H1 (cell line): ENCODE measurements at regions not wholly inside any gene's neighbourhood (a gene's known extent, or its start where the extent isn't known, plus 50 kb on each side); places are given as distances from the start of the nearest gene placed in this dataset.

Experiments used
- CTCF ChIA-PET: fragments of 300-600 bp; sonication (Branson Sonifier 250); formaldehyde crosslinking; loops from one replicate; lab custom pipeline; 2021; ENCODE audit not compliant: partially characterized antibody; lab: Charles Lee
- POLR2A ChIA-PET: fragments of 300-600 bp; sonication (Branson Sonifier 250); formaldehyde crosslinking; loops from one replicate; lab custom pipeline; 2021; ENCODE audit warnings: inconsistent platforms; ENCODE audit not compliant: partially characterized antibody; lab: Charles Lee
- DNase-seq, 2 experiments: peaks; one replicate each; pipeline versions ENCODE4 v3.0.0 to v3.0.0-alpha.2; 2010 to 2022; ENCODE audit warnings: low spot score in 2 of 2, low read depth in 1 of 2, mixed read lengths in 1 of 2
- FAIRE-seq: peaks from 2 replicates; lab custom pipeline; 2011; peaks lifted over from hg19 to GRCh38; lab: Jason Lieb, UNC
- H2AFZ ChIP-seq: 2 replicates; pipeline ENCODE4 v1.8.1; 2012; ENCODE audit warnings: low read length, inconsistent platforms
- H2AK5ac ChIP-seq: 2 replicates; pipeline ENCODE4 v1.6.1; 2013; ENCODE audit warnings: low read depth, low read length
- H2BK120ac ChIP-seq: replicated peaks from 2 replicates; pipeline ENCODE3; 2013; ENCODE audit warnings: low read depth, low read length, inconsistent platforms
- H2BK12ac ChIP-seq: 2 replicates; pipeline ENCODE4 v1.6.1; 2013; ENCODE audit warnings: low read depth, low read length
- H2BK15ac ChIP-seq: 2 replicates; pipeline ENCODE4 v1.6.1; 2013; ENCODE audit warnings: low read length
- H2BK20ac ChIP-seq: 2 replicates; pipeline ENCODE4 v1.6.1; 2013; ENCODE audit warnings: low read length
- H2BK5ac ChIP-seq: 2 replicates; pipeline ENCODE4 v1.6.1; 2013; ENCODE audit warnings: low read depth, low read length
- H3K14ac ChIP-seq: 2 replicates; pipeline ENCODE4 v1.6.1; 2013; ENCODE audit warnings: inconsistent platforms; ENCODE audit not compliant: insufficient read length
- H3K18ac ChIP-seq: 2 replicates; pipeline ENCODE4 v1.6.1; 2013; ENCODE audit warnings: low read length; ENCODE audit errors: extremely low read depth
- H3K23ac ChIP-seq: 2 replicates; pipeline ENCODE4 v1.6.1; 2013; ENCODE audit warnings: inconsistent platforms; ENCODE audit not compliant: insufficient read length
- H3K23me2 ChIP-seq: 2 replicates; pipeline ENCODE4 v1.6.1; 2013; ENCODE audit warnings: low read depth, low read length
- H3K27ac ChIP-seq: 2 replicates; pipeline ENCODE4 v1.6.1; 2011; ENCODE audit warnings: low read depth, low read length, inconsistent platforms
- H3K27me3 ChIP-seq, 4 experiments: replicated peaks in 1 of 4; 1 replicate in 1 of 4; 2 replicates in 3 of 4; pipeline versions ENCODE4 v1.6.1 to v1.8.1; 2011 to 2013; ENCODE audit warnings: low read length in 3 of 4, mild to moderate bottlenecking in 3 of 4, inconsistent platforms in 2 of 4, mixed read lengths in 2 of 4, moderate library complexity in 1 of 4; ENCODE audit not compliant: control insufficient read depth in 3 of 4, insufficient read depth in 3 of 4; ENCODE audit errors: extremely low read depth in 1 of 4
- H3K36me3 ChIP-seq, 4 experiments: 2 replicates each; pipeline versions ENCODE4 v1.6.1 to v1.8.1; 2011 to 2013; ENCODE audit warnings: mild to moderate bottlenecking in 4 of 4, low read length in 3 of 4, moderate library complexity in 2 of 4, control low read depth in 1 of 4, inconsistent platforms in 1 of 4; ENCODE audit not compliant: insufficient read depth in 4 of 4, control insufficient read depth in 2 of 4
- H3K4ac ChIP-seq: replicated peaks from 2 replicates; pipeline ENCODE3; 2013; ENCODE audit warnings: low read length, low read depth, mixed read lengths, inconsistent platforms; ENCODE audit not compliant: insufficient read length
- H3K4me1 ChIP-seq, 4 experiments: replicated peaks in 1 of 4; 1 replicate in 1 of 4; 2 replicates in 3 of 4; pipeline versions ENCODE4 v1.6.1 to v1.8.1; 2011 to 2013; ENCODE audit warnings: low read length in 3 of 4, inconsistent platforms in 2 of 4, mixed read lengths in 1 of 4; ENCODE audit not compliant: insufficient read depth in 4 of 4, control insufficient read depth in 3 of 4
- H3K4me2 ChIP-seq, 2 experiments: 2 replicates each; pipeline versions ENCODE4 v1.6.1 to v1.8.1; 2011 to 2013; ENCODE audit warnings: low read depth in 2 of 2, low read length in 2 of 2, control low read depth in 1 of 2, inconsistent platforms in 1 of 2, mild to moderate bottlenecking in 1 of 2; ENCODE audit not compliant: insufficient read depth in 1 of 2
- H3K4me3 ChIP-seq, 4 experiments: fragments of 200-600, 300-600 bp in 1 of 4; sonication (generic), shearing (Covaris generic), sonication (Bioruptor Twin) in 1 of 4; 2 replicates each; pipeline versions ENCODE4 v1.5.1 to v1.8.1; 2011 to 2016; ENCODE audit warnings: low read length in 4 of 4, low read depth in 3 of 4, control low read depth in 2 of 4, inconsistent platforms in 2 of 4, mild to moderate bottlenecking in 2 of 4, mixed read lengths in 1 of 4, moderate library complexity in 1 of 4; ENCODE audit not compliant: insufficient read depth in 2 of 4; ENCODE audit errors: extremely low read depth in 1 of 4
- H3K56ac ChIP-seq: replicated peaks from 2 replicates; pipeline ENCODE3; 2013; ENCODE audit warnings: low read depth, mild to moderate bottlenecking, mixed read lengths, low read length, inconsistent platforms; ENCODE audit not compliant: insufficient read length
- H3K79me1 ChIP-seq: 2 replicates; pipeline ENCODE4 v1.6.1; 2013; ENCODE audit warnings: low read depth, low read length, control low read depth
- H3K79me2 ChIP-seq, 2 experiments: 2 replicates each; pipeline versions ENCODE4 v1.6.1 to v1.8.1; 2012 to 2013; ENCODE audit warnings: low read length in 2 of 2, mild to moderate bottlenecking in 2 of 2, inconsistent platforms in 1 of 2; ENCODE audit not compliant: insufficient read depth in 2 of 2, control insufficient read depth in 1 of 2
- H3K9ac ChIP-seq, 4 experiments: replicated peaks in 1 of 4; 1 replicate in 1 of 4; 2 replicates in 3 of 4; pipeline versions ENCODE4 v1.6.1 to v1.8.1; 2011 to 2013; ENCODE audit warnings: low read depth in 3 of 4, low read length in 3 of 4, control low read depth in 2 of 4, mild to moderate bottlenecking in 2 of 4, moderate library complexity in 2 of 4, inconsistent platforms in 1 of 4; ENCODE audit errors: extremely low read depth in 1 of 4
- H3K9me3 ChIP-seq, 2 experiments: 2 replicates each; pipeline versions ENCODE4 v1.6.1 to v1.8.1; 2012 to 2013; ENCODE audit warnings: mild to moderate bottlenecking in 2 of 2, moderate library complexity in 2 of 2, control low read depth in 1 of 2, inconsistent platforms in 1 of 2, low read depth in 1 of 2, low read length in 1 of 2, mixed read lengths in 1 of 2; ENCODE audit not compliant: insufficient read depth in 2 of 2
- H4K20me1 ChIP-seq, 2 experiments: replicated peaks in 1 of 2; 2 replicates each; pipeline versions ENCODE3 to v1.8.1; 2011 to 2013; ENCODE audit warnings: inconsistent platforms in 2 of 2, low read length in 2 of 2, mild to moderate bottlenecking in 1 of 2; ENCODE audit not compliant: insufficient read depth in 2 of 2, control insufficient read depth in 1 of 2
- H4K5ac ChIP-seq: 2 replicates; pipeline ENCODE4 v1.6.1; 2013; ENCODE audit warnings: low read length, low read depth, mixed read lengths, inconsistent platforms; ENCODE audit not compliant: insufficient read length
- H4K8ac ChIP-seq: 2 replicates; pipeline ENCODE4 v1.8.0; 2013; ENCODE audit warnings: mild to moderate bottlenecking, moderate library complexity, low read length, inconsistent platforms; ENCODE audit not compliant: insufficient read depth; ENCODE audit errors: extremely low read depth
- H4K91ac ChIP-seq: replicated peaks from 2 replicates; pipeline ENCODE3; 2013; ENCODE audit warnings: low read length, mixed read lengths, inconsistent platforms; ENCODE audit not compliant: insufficient read length
- MAX ChIP-seq: IDR thresholded peaks from 2 replicates; pipeline ENCODE4 v1.6.1; 2012; ENCODE audit warnings: inconsistent platforms
- POU5F1 ChIP-seq: IDR thresholded peaks from 2 replicates; pipeline ENCODE4 v1.6.1; 2011; ENCODE audit warnings: low read depth, mild to moderate bottlenecking, low read length, moderate library complexity
- RFX5 ChIP-seq: IDR thresholded peaks from 2 replicates; pipeline ENCODE4 v1.6.1; 2011; ENCODE audit warnings: low read depth, low read length, improper control_type of control experiment, borderline replicate concordance
- WGBS, 2 experiments: shearing (Covaris generic) in 1 of 2; methylation state at CpG; one replicate each; pipeline versions ENCODE4 v1.1.6 to v1.1.7; 2013 to 2015; ENCODE audit warnings: low lambda C conversion rate in 2 of 2, mixed read lengths in 2 of 2, inconsistent platforms in 1 of 2, low coverage in 1 of 2, missing lambda C conversion rate in 1 of 2; ENCODE audit not compliant: insufficient replicate concordance in 2 of 2, insufficient coverage in 1 of 2, insufficient read length in 1 of 2; ENCODE audit errors: extremely low coverage in 1 of 2, missing lambda C conversion rate in 1 of 2; 5-methylcytosine and 5-hydroxymethylcytosine counted together

GRCh38 chr15:58247855-58248842, 110.0 kb downstream of the AQP9 start:
- no peak overlapping the region for H3K4me3 ChIP-seq
- H3K36me3 ChIP-seq, result no peaks in the 10 kb centered on the region
- H2BK15ac ChIP-seq, result no peak overlapping the region
- peaks cover 0 to 2% (median under 1%) of the 10 kb centered on the region in 4 experiments; a peak in 1 of 7 replicates for H3K27me3 ChIP-seq
- no peak overlapping the region for H3K4me2 ChIP-seq
- H4K5ac ChIP-seq, result peak overlapping the region; percentile 15
- H3K79me1 ChIP-seq, result no peaks in the 10 kb centered on the region
- no peak overlapping the region for H3K27ac ChIP-seq
- H2BK12ac ChIP-seq, result no peak overlapping the region
- no peaks in the 10 kb centered on the region for H4K20me1 ChIP-seq
- no peak overlapping the region for H3K56ac ChIP-seq
- no peak overlapping the region for H3K23ac ChIP-seq
- DNase-seq, result no peak
- no peak overlapping the region for H2BK120ac ChIP-seq
- no peaks in the 10 kb centered on the region for H3K23me2 ChIP-seq
- no peak overlapping the region for H2BK20ac ChIP-seq
- no peak overlapping the region for H2AFZ ChIP-seq
- no peak overlapping the region for H3K4ac ChIP-seq
- no peak overlapping the region; the same call in 1 of the 2 replicates for H3K18ac ChIP-seq
- H3K4me1 ChIP-seq, result no peaks in the 10 kb centered on the region
- no peak for FAIRE-seq
- H3K9me3 ChIP-seq, result no peaks in the 10 kb centered on the region
- no peak overlapping the region for H2BK5ac ChIP-seq
- ChIA-PET POLR2A (no interaction called here), CTCF (no interaction called here)
- no peak overlapping the region for H3K14ac ChIP-seq
- WGBS, 2 experiments, result 90% methylated on average over 20 of the region's 20 CpGs; no CpG with 5 or more reads in 1 of the 2 experiments
- no peaks in the 10 kb centered on the region for H3K79me2 ChIP-seq
- H4K91ac ChIP-seq, result no peak overlapping the region
- no peak overlapping the region for H4K8ac ChIP-seq
- H3K9ac ChIP-seq, result no peak overlapping the region
- TF ChIP-seq POU5F1 (no peak), MAX (no peak), RFX5 (no peak)
- no peak overlapping the region for H2AK5ac ChIP-seq
